Testis (tissue), 2 donors: ENCODE measurements at regions not wholly inside any gene's neighbourhood (a gene's known extent, or its start where the extent isn't known, plus 50 kb on each side); places are given as distances from the start of the nearest gene placed in this dataset.

Source experiments
- DNase-seq: peaks from one replicate; pipeline ENCODE4 v3.0.0-alpha.2; 2019
- H3K27ac ChIP-seq, 2 donors: fragments of 200-600 bp; sonication (generic); one replicate each; pipeline ENCODE4 v1.5.1; 2019
- H3K27me3 ChIP-seq: fragments of 200-600 bp; sonication (generic); one replicate; pipeline ENCODE4 v1.5.1; 2019
- H3K36me3 ChIP-seq: fragments of 200-600 bp; sonication (generic); one replicate; pipeline ENCODE4 v1.5.1; 2017; ENCODE audit warnings: low read depth; ENCODE audit errors: missing control alignments
- H3K4me1 ChIP-seq: fragments of 200-600 bp; sonication (generic); one replicate; pipeline ENCODE4 v1.5.1; 2019
- H3K4me3 ChIP-seq, 2 donors: fragments of 200-600 bp; sonication (generic); one replicate each; pipeline ENCODE4 v1.5.1; 2017 to 2019
- H3K9me3 ChIP-seq: fragments of 200-600 bp; sonication (generic); one replicate; pipeline ENCODE4 v1.5.1; 2017
- POLR2A ChIP-seq: fragments of 450-650 bp; IDR thresholded peaks from one replicate; pipeline ENCODE4 v1.6.1; 2017; ENCODE audit warnings: antibody characterized with exemption, mild to moderate bottlenecking, moderate library complexity
- WGBS, 2 donors: methylation state at CpG; one replicate each; pipeline ENCODE4 v1.1.5; 2018; 5-methylcytosine and 5-hydroxymethylcytosine counted together
- intact Hi-C: fragments of 100-400 bp; cut with DNase I; formaldehyde crosslinking; loops from one replicate; pipeline ENCODE4 v1.15.1; 2023; ENCODE audit warnings: low total_unique reads
- TF ChIP-seq, protein P1 (sequence below), 3 experiments: fragments of 450-650 bp in 2 of 3; fragments of 200-600 bp in 1 of 3; sonication (generic) in 1 of 3; IDR thresholded peaks; one replicate each; pipeline ENCODE4 v1.5.1; 2016 to 2019; ENCODE audit warnings: antibody characterized with exemption in 3 of 3, mild to moderate bottlenecking in 2 of 3, moderate library complexity in 1 of 3

DNA sequence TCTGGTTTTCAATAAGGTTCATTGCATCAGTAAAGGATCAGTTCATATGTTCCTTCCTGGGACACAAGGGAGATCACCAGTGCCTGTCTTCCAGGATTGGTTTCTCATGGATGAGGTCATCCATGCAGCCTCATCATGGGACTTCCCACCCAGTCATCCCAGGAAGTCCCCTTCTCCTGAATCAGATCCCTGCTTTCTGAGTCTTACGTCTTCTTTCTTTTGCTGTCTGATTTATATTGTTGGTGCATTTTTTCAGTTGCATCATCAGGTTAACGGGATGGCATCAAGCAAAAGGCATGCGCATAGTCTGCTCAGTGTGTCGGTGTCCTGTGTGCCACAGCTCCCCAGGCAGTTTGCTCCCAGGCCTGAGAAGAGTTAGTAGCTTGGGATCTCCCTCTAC lies 105.9 kb downstream of the SOX11 start:
- no peak for TF ChIP-seq POLR2A
- TF ChIP-seq, protein P1, sequence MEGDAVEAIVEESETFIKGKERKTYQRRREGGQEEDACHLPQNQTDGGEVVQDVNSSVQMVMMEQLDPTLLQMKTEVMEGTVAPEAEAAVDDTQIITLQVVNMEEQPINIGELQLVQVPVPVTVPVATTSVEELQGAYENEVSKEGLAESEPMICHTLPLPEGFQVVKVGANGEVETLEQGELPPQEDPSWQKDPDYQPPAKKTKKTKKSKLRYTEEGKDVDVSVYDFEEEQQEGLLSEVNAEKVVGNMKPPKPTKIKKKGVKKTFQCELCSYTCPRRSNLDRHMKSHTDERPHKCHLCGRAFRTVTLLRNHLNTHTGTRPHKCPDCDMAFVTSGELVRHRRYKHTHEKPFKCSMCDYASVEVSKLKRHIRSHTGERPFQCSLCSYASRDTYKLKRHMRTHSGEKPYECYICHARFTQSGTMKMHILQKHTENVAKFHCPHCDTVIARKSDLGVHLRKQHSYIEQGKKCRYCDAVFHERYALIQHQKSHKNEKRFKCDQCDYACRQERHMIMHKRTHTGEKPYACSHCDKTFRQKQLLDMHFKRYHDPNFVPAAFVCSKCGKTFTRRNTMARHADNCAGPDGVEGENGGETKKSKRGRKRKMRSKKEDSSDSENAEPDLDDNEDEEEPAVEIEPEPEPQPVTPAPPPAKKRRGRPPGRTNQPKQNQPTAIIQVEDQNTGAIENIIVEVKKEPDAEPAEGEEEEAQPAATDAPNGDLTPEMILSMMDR (IDR thresholded peaks at IDR 0.05): no peak
- WGBS, 2 donors: 79 to 95% methylated on average over 4 of the region's 4 CpGs
- intact Hi-C loops: no loop called here
- Histone ChIP-seq H3K9me3 (no peaks in the 10 kb centered on the region), H3K4me1 (no peaks in the 10 kb centered on the region), H3K27ac (no peak overlapping the region), H3K36me3 (no peaks in the 10 kb centered on the region), H3K27me3 (no peaks in the 10 kb centered on the region), H3K4me3 (no peak overlapping the region)
- DNase-seq: no peak

DNA sequence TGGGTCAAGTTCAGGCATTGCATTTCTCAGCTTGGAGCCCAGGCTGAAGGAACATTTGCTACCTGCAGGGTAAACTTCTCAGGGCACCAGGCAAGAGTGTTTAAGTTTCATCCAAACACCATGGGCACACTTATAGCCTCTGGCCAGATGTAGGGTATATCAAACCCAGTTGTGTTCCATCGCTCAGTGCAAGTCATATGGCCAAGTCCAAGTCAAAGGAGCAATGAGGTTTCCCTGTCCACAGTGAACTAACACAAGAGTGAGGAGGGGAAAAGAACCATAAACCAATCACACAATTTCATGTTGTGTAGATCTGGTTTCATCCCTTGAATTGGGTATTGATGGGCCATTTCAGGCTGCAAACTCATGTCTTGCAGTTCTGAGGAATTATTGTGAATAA lies 107.2 kb downstream of the SOX11 start:
- intact Hi-C loops: no loop called here
- H3K27ac ChIP-seq: no peak overlapping the region
- H3K9me3 ChIP-seq: no peaks in the 10 kb centered on the region
- WGBS, 2 donors: 89 to 100% methylated on average over 1 of the region's 1 CpG
- TF ChIP-seq, protein P1 (IDR thresholded peaks at IDR 0.05): no peak
- TF ChIP-seq POLR2A: no peak
- no peak for DNase-seq
- H3K27me3 ChIP-seq: no peaks in the 10 kb centered on the region
- H3K4me3 ChIP-seq: no peak overlapping the region
- H3K36me3 ChIP-seq: no peaks in the 10 kb centered on the region
- no peaks in the 10 kb centered on the region for H3K4me1 ChIP-seq

DNA sequence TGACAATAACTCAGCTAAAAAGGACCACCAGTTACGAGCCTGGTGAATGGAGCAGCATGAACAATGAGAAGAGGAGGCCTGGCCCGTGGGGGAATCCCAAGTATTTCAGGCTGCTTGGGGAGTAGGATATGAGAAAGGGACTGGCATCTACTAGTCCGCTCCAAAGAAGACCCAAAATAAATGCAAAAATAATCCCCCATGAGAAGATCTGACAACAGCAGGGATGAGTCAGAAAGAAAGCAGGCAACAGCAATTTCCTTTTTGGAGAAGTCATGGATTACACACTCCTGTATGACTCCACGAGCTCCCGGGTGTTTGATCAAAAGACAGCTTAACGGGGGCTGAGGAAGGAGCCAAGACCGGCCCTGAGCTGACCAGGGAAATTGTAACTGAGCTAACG lies 111.4 kb downstream of the SOX11 start:
- Histone ChIP-seq H3K9me3 (no peaks in the 10 kb centered on the region), H3K27ac (no peak overlapping the region), H3K4me1 (no peaks in the 10 kb centered on the region), H3K27me3 (no peaks in the 10 kb centered on the region), H3K4me3 (no peak overlapping the region), H3K36me3 (no peaks in the 10 kb centered on the region)
- DNase-seq: no peak
- 59 to 61% methylated on average over 8 of the region's 8 CpGs for WGBS, 2 donors
- TF ChIP-seq POLR2A: no peak
- TF ChIP-seq, protein P1 (IDR thresholded peaks at IDR 0.05): no peak
- intact Hi-C loops: no loop called here

DNA sequence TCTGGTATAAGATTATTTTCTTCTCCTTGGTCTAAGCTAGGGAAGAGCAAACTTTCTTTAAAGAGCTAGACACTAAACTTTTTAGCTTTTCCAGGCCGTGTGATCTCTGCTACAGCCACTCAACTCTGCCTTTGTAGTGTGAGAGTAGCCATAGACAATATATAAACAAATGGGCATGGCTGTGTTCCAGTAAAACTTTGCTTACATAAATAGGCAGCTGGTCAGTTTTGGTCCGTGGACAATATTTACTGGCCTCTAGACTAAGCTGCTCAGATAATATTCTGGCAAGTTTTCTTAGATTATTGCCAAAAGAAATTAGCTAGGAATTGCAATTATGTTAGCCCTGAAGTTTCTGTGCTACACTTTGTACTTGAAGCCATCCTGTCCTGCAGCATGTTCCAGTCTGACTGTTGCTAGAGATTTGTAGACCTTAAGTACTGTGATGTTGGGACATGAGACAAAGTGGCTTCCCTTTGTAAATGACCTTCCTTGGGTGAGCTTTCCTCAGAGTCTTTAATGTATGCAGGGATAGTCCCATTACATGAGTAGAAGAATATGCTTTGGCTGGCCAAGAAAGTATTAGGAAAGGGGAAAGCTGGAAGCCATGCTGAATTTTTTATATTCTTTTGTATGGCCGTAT lies 126.9 kb downstream of the SOX11 start:
- WGBS, 2 donors: 58 to 65% methylated on average over 3 of the region's 3 CpGs
- Histone ChIP-seq H3K36me3 (no peaks in the 10 kb centered on the region), H3K27ac (no peak overlapping the region), H3K4me1 (no peaks in the 10 kb centered on the region), H3K4me3 (no peak overlapping the region), H3K27me3 (no peaks in the 10 kb centered on the region), H3K9me3 (no peaks in the 10 kb centered on the region)
- DNase-seq: no peak
- TF ChIP-seq, protein P1 (IDR thresholded peaks at IDR 0.05): no peak
- no peak for TF ChIP-seq POLR2A
- intact Hi-C loops: no loop called here

DNA sequence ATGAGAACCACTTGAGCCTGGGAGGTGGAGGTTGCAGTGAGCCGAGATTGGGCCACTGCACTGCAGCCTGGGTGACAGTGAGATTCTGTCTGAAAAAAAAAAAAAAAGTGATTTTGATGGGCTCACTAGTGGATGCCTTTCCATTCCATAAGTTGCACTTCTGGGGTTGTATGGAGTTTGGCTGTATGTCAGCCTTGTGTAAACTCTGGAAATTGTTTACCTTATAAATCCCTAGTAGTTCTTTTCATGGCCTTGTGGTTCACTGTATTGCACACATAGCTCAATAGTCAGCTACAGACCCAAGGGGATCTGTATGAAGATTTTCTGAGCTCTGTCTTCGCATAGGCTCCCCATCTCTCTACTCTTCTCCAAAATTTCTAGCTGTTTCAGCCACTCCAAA lies 131.9 kb downstream of the SOX11 start:
- intact Hi-C loops: no loop called here
- no peak for TF ChIP-seq POLR2A
- TF ChIP-seq, protein P1 (IDR thresholded peaks at IDR 0.05): no peak

More for the DNA sequence above, 131.9 kb downstream of the SOX11 start:
- H3K4me1 ChIP-seq: no peaks in the 10 kb centered on the region
- H3K27me3 ChIP-seq: no peaks in the 10 kb centered on the region
- H3K4me3 ChIP-seq: no peak overlapping the region
- H3K9me3 ChIP-seq: no peaks in the 10 kb centered on the region
- no peak overlapping the region for H3K27ac ChIP-seq
- H3K36me3 ChIP-seq: no peaks in the 10 kb centered on the region
- no peak for DNase-seq
- 85 to 93% methylated on average over 2 of the region's 2 CpGs for WGBS, 2 donors
